CD8-positive, alpha-beta memory T cell (primary cell): ENCODE measurements at regions not wholly inside any gene's neighbourhood (a gene's known extent, or its start where the extent isn't known, plus 50 kb on each side); places are given as distances from the start of the nearest gene placed in this dataset.

Experiments used
- CTCF ChIA-PET: fragments of 350-600 bp; sonication (Branson Sonifier 250); formaldehyde crosslinking; loops from one replicate; lab custom pipeline; 2021; ENCODE audit warnings: antibody characterized with exemption; lab: Charles Lee
- POLR2A ChIA-PET: fragments of 350-600 bp; sonication (Branson Sonifier 250); formaldehyde crosslinking; loops from one replicate; lab custom pipeline; 2021; ENCODE audit warnings: antibody characterized with exemption; lab: Charles Lee
- DNase-seq, 5 donors: peaks; one replicate each; pipeline versions ENCODE4 v3.0.0 to v3.0.0-alpha.2; 2020 to 2022; ENCODE audit warnings: mixed read lengths in 1 of 5
- H3K27ac ChIP-seq: one replicate; pipeline ENCODE4 v1.7.0; 2013; ENCODE audit warnings: low read depth, mild to moderate bottlenecking, low read length, moderate library complexity
- H3K27me3 ChIP-seq: 2 replicates; pipeline ENCODE4 v1.7.0; 2013; ENCODE audit warnings: low read length, mild to moderate bottlenecking; ENCODE audit not compliant: insufficient read depth, poor library complexity, severe bottlenecking
- H3K36me3 ChIP-seq: 2 replicates; pipeline ENCODE4 v1.7.0; 2013; ENCODE audit warnings: mild to moderate bottlenecking, low read length, moderate library complexity; ENCODE audit not compliant: insufficient read depth
- H3K4me1 ChIP-seq: 2 replicates; pipeline ENCODE4 v1.7.0; 2013; ENCODE audit warnings: mild to moderate bottlenecking, low read length, moderate library complexity; ENCODE audit not compliant: insufficient read depth
- H3K4me3 ChIP-seq: 2 replicates; pipeline ENCODE4 v1.7.0; 2013; ENCODE audit warnings: mild to moderate bottlenecking, low read length
- H3K9me3 ChIP-seq: 2 replicates; pipeline ENCODE4 v1.7.0; 2013; ENCODE audit warnings: mild to moderate bottlenecking, low read length
- H3K27ac Mint-ChIP-seq, 8 donors: one replicate each; pipeline ENCODE4 v1.8.0; 2020 to 2021; ENCODE audit warnings: mixed read lengths in 8 of 8, mild to moderate bottlenecking in 6 of 8, inconsistent platforms in 3 of 8, moderate library complexity in 3 of 8
- H3K27me3 Mint-ChIP-seq, 2 donors: one replicate each; pipeline ENCODE4 v1.8.0; 2020 to 2021; ENCODE audit warnings: mixed read lengths in 2 of 2, mild to moderate bottlenecking in 1 of 2, moderate library complexity in 1 of 2
- H3K36me3 Mint-ChIP-seq, 3 donors: one replicate each; pipeline ENCODE4 v1.8.0; 2020 to 2021; ENCODE audit warnings: mixed read lengths in 3 of 3, inconsistent platforms in 1 of 3, mild to moderate bottlenecking in 1 of 3
- H3K4me1 Mint-ChIP-seq, 3 donors: one replicate each; pipeline ENCODE4 v1.8.0; 2020 to 2021; ENCODE audit warnings: mixed read lengths in 3 of 3, inconsistent platforms in 1 of 3, mild to moderate bottlenecking in 1 of 3
- H3K4me3 Mint-ChIP-seq, 7 donors: one replicate each; pipeline ENCODE4 v1.8.0; 2020 to 2021; ENCODE audit warnings: mixed read lengths in 7 of 7, mild to moderate bottlenecking in 6 of 7, moderate library complexity in 4 of 7, inconsistent platforms in 2 of 7
- H3K9me3 Mint-ChIP-seq, 5 donors: one replicate each; pipeline ENCODE4 v1.8.0; 2020 to 2022; ENCODE audit warnings: mixed read lengths in 5 of 5, mild to moderate bottlenecking in 3 of 5, moderate library complexity in 2 of 5, inconsistent platforms in 1 of 5

DNA sequence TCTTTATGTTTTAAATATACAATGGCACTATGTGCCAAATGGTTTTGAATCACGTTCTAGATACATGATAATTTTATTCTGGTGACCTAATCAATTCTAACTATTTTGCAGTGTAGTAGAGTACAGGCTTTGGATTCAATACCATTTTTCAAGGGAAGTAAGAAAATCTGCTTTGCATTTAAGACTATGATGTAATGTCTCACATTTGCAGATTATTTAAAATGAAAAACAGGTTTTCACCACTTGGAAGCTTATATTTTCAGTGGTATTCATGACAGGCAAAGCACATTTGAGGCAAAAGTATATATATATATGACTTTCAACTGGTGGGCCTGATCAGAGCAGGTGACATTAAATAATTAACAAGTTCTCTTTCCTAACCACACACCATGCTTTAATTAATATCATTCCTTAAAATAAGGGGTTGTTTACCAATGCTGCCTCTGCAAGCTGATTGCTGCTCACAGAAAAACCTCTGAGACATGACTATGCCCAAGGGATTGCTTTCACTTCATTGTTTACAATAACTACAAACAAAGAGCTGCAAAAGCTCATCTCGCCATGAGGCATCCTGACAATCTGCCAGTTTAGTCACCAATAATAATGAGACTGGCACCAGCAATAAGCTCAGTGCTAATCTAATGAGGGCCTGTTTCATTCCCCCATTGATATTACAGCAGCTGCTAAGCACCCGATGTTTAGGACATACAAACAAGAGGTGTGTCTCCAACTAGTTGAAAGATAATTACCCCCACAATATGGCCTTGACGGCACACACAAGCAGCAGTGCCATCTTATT lies 1176.0 kb upstream of the GJE1 start:
- Mint-ChIP-seq H3K4me3 (no peak overlapping the region), H3K27ac (no peak overlapping the region), H3K36me3 (no peaks in the 10 kb centered on the region), H3K27me3 (no peaks in the 10 kb centered on the region), H3K9me3 (peaks cover 0 to 2% (median 0%) of the 10 kb centered on the region in 5 donors), H3K4me1 (no peaks in the 10 kb centered on the region)
- Histone ChIP-seq H3K9me3 (no peaks in the 10 kb centered on the region), H3K36me3 (no peaks in the 10 kb centered on the region), H3K4me1 (no peaks in the 10 kb centered on the region), H3K27ac (no peak overlapping the region), H3K27me3 (no peaks in the 10 kb centered on the region), H3K4me3 (no peak overlapping the region)
- DNase-seq = no peak
- CTCF ChIA-PET = no interaction called here
- POLR2A ChIA-PET = no interaction called here

DNA sequence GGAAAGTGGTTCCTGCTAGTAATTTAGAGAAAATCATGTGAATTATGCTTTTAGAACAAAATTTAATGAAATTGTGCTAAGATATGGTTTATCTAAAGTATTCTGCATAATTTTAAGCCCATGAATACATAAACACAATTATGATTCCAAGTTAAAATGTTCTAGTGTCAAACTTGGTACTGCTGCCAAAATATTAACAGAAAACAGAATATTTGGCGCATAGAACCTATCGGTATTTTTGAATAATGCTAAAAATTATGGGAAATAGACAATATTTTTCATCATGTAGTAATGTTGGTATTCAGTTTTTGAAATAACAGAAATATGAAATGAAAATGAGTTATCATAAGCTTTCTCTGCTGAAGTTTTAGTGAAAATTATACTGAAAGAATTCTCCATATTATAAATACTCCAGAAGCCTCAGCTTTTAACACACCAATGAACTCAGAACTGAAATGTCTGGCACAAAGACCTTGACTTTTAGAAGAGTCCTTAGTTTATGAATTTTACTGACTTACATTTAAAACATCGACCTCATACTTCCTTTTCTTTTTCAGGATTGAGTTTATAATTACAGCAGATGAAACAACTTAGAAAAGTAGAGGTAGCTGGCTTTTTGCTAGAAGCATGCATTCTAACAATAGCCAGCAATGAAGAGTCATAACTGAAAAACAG lies 1192.3 kb upstream of the GJE1 start:
- Histone ChIP-seq H3K27ac (no peak overlapping the region), H3K4me3 (no peak overlapping the region), H3K9me3 (no peaks in the 10 kb centered on the region), H3K4me1 (no peaks in the 10 kb centered on the region), H3K27me3 (no peaks in the 10 kb centered on the region), H3K36me3 (no peaks in the 10 kb centered on the region)
- Mint-ChIP-seq H3K27me3 (peaks cover 2 to 9% of the 10 kb centered on the region in 2 donors), H3K4me1 (no peaks in the 10 kb centered on the region), H3K4me3 (no peak overlapping the region), H3K9me3 (peaks cover 0 to 10% (median 4%) of the 10 kb centered on the region in 5 donors), H3K27ac (no peak overlapping the region), H3K36me3 (no peaks in the 10 kb centered on the region)
- ChIA-PET CTCF (no interaction called here), POLR2A (no interaction called here)
- no peak for DNase-seq

- H3K27ac Mint-ChIP-seq = no peak overlapping the region
- H3K27ac ChIP-seq = no peak overlapping the region
- H3K4me3 Mint-ChIP-seq = no peak overlapping the region
- no peaks in the 10 kb centered on the region for H3K36me3 ChIP-seq
- POLR2A ChIA-PET = no interaction called here
- no peak overlapping the region for H3K4me3 ChIP-seq
- H3K9me3 Mint-ChIP-seq = no peaks in the 10 kb centered on the region
- peaks cover 0 to 7% of the 10 kb centered on the region in 2 donors for H3K27me3 Mint-ChIP-seq
- no peak for DNase-seq
- H3K4me1 Mint-ChIP-seq = no peaks in the 10 kb centered on the region
- H3K36me3 Mint-ChIP-seq = no peaks in the 10 kb centered on the region
- no peaks in the 10 kb centered on the region for H3K4me1 ChIP-seq
- no peaks in the 10 kb centered on the region for H3K9me3 ChIP-seq
- CTCF ChIA-PET = no interaction called here
- no peaks in the 10 kb centered on the region for H3K27me3 ChIP-seq
These were observed 1199.8 kb upstream of the GJE1 start for GRCh38 chr6:140932909-140933308.

GRCh38 chr6:140931581-140931980 lies 1201.1 kb upstream of the GJE1 start:
- POLR2A ChIA-PET = no interaction called here

DNA sequence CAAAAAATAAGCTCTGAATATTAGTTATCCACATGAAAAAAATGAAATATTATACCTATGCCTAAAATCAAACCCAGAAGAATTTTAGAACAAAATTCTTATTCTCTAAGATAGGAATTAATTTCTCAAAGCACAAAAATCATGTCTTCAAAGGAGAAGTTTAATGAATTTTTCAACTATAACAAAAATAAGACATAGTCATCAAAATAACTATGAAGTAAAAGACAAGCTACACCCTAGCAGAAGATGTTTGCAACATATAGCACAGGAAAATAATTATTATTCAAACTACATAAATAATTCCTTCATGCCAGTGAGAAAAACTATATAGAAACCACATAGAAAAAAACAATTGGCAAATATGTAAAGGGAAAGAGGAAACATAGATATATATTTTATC lies 1203.6 kb upstream of the GJE1 start:
- ChIA-PET CTCF (no interaction called here), POLR2A (no interaction called here)
- H3K4me3 ChIP-seq = no peak overlapping the region
- no peaks in the 10 kb centered on the region for H3K4me1 Mint-ChIP-seq
- H3K27me3 Mint-ChIP-seq = peaks cover 2 to 11% of the 10 kb centered on the region in 2 donors
- H3K9me3 Mint-ChIP-seq = no peaks in the 10 kb centered on the region
- no peak overlapping the region for H3K27ac ChIP-seq
- H3K36me3 Mint-ChIP-seq = no peaks in the 10 kb centered on the region
- H3K27me3 ChIP-seq = no peaks in the 10 kb centered on the region
- no peak for DNase-seq
- no peak overlapping the region for H3K27ac Mint-ChIP-seq
- H3K4me3 Mint-ChIP-seq = no peak overlapping the region
- no peaks in the 10 kb centered on the region for H3K9me3 ChIP-seq
- no peaks in the 10 kb centered on the region for H3K36me3 ChIP-seq
- H3K4me1 ChIP-seq = no peaks in the 10 kb centered on the region

More at GRCh38 chr6:140931581-140931980, 1201.1 kb upstream of the GJE1 start:
- Mint-ChIP-seq H3K9me3 (no peaks in the 10 kb centered on the region), H3K36me3 (no peaks in the 10 kb centered on the region), H3K27ac (no peak overlapping the region), H3K27me3 (peaks cover 0 to 11% of the 10 kb centered on the region in 2 donors), H3K4me3 (no peak overlapping the region), H3K4me1 (no peaks in the 10 kb centered on the region)
- Histone ChIP-seq H3K27me3 (no peaks in the 10 kb centered on the region), H3K36me3 (no peaks in the 10 kb centered on the region), H3K4me3 (no peak overlapping the region), H3K9me3 (no peaks in the 10 kb centered on the region), H3K27ac (no peak overlapping the region), H3K4me1 (no peaks in the 10 kb centered on the region)
- no peak for DNase-seq
- CTCF ChIA-PET = no interaction called here

- no peak overlapping the region for H3K27ac ChIP-seq
- Mint-ChIP-seq H3K4me3 (no peak overlapping the region), H3K9me3 (no peaks in the 10 kb centered on the region), H3K27ac (no peak overlapping the region), H3K27me3 (peaks cover 2 to 4% of the 10 kb centered on the region in 2 donors), H3K4me1 (no peaks in the 10 kb centered on the region), H3K36me3 (no peaks in the 10 kb centered on the region)
- H3K27me3 ChIP-seq = no peaks in the 10 kb centered on the region
- CTCF ChIA-PET = no interaction called here
- POLR2A ChIA-PET = no interaction called here
- no peak overlapping the region for H3K4me3 ChIP-seq
- no peaks in the 10 kb centered on the region for H3K9me3 ChIP-seq
- DNase-seq = no peak
- H3K36me3 ChIP-seq = no peaks in the 10 kb centered on the region
- H3K4me1 ChIP-seq = no peaks in the 10 kb centered on the region
These were observed 1209.7 kb upstream of the GJE1 start for GRCh38 chr6:140923048-140923447.

GRCh38 chr6:140921366-140922226 lies 1211.1 kb upstream of the GJE1 start:
- ChIA-PET POLR2A (no interaction called here), CTCF (no interaction called here)
- Histone ChIP-seq H3K4me3 (no peak overlapping the region), H3K27ac (no peak overlapping the region), H3K9me3 (no peaks in the 10 kb centered on the region), H3K36me3 (no peaks in the 10 kb centered on the region), H3K27me3 (no peaks in the 10 kb centered on the region), H3K4me1 (no peaks in the 10 kb centered on the region)
- no peaks in the 10 kb centered on the region for H3K4me1 Mint-ChIP-seq
- H3K4me3 Mint-ChIP-seq = no peak overlapping the region
- H3K36me3 Mint-ChIP-seq = no peaks in the 10 kb centered on the region
- no peaks in the 10 kb centered on the region for H3K9me3 Mint-ChIP-seq
- H3K27ac Mint-ChIP-seq = no peak overlapping the region
- DNase-seq = no peak
- H3K27me3 Mint-ChIP-seq = peaks cover 0 to 2% of the 10 kb centered on the region in 2 donors

- Histone ChIP-seq H3K4me1 (no peaks in the 10 kb centered on the region), H3K4me3 (no peak overlapping the region), H3K27ac (no peak overlapping the region), H3K27me3 (no peaks in the 10 kb centered on the region), H3K9me3 (no peaks in the 10 kb centered on the region), H3K36me3 (no peaks in the 10 kb centered on the region)
- no peaks in the 10 kb centered on the region for H3K36me3 Mint-ChIP-seq
- POLR2A ChIA-PET = no interaction called here
- CTCF ChIA-PET = no interaction called here
- no peak overlapping the region for H3K4me3 Mint-ChIP-seq
- no peak for DNase-seq
- H3K27ac Mint-ChIP-seq = no peak overlapping the region
- H3K9me3 Mint-ChIP-seq = no peaks in the 10 kb centered on the region
- no peaks in the 10 kb centered on the region for H3K4me1 Mint-ChIP-seq
- peaks cover 0 to 2% of the 10 kb centered on the region in 2 donors for H3K27me3 Mint-ChIP-seq
These were observed 1214.8 kb upstream of the GJE1 start for GRCh38 chr6:140917911-140918310.
